ENCODE measurements at regions not wholly inside any gene's neighbourhood (a gene's known extent, or its start where the extent isn't known, plus 50 kb on each side); places are given as distances from the start of the nearest gene placed in this dataset.

GRCh38 chr5:103444333-103445038, 118.1 kb downstream of the NUDT12 start:
- FAIRE-seq (no peak), DNase-seq (ENCODE audit: low read depth in 1 of 2, low spot score in 2 of 2) (no peak)
- no peaks in the 10 kb centered on the region for H3K27me3 ChIP-seq (replicated peaks in 1 of 4; ENCODE audit: control insufficient read depth in 3 of 4, extremely low read depth in 1 of 4, insufficient read depth in 3 of 4, low read length in 3 of 4)
- no peaks in the 10 kb centered on the region for H3K23me2 ChIP-seq (ENCODE audit: low read depth, low read length)
- H2BK120ac ChIP-seq (replicated peaks; ENCODE audit: low read depth, low read length): no peak overlapping the region
- H2BK5ac ChIP-seq (ENCODE audit: low read depth, low read length): no peak overlapping the region
- no peak overlapping the region for H3K4me2 ChIP-seq (ENCODE audit: insufficient read depth in 1 of 2, low read depth in 2 of 2, low read length in 2 of 2)
- POLR2A ChIA-PET (ENCODE audit: partially characterized antibody): interaction anchor here (0.6 kb wide), 1 partner anchor 690 kb away, joined by 3 read pairs; no protein-coding TSS in a partner anchor
- no peak overlapping the region for H3K4me3 ChIP-seq (ENCODE audit: extremely low read depth in 1 of 4, insufficient read depth in 2 of 4, low read depth in 3 of 4, low read length in 4 of 4)
- H4K5ac ChIP-seq (ENCODE audit: insufficient read length, low read depth, low read length): no peak overlapping the region
- H2AFZ ChIP-seq (ENCODE audit: low read length): 0 out of 2 replicates have a peak overlapping the region, but pooled peaks have one; percentile 5
- H2BK20ac ChIP-seq (ENCODE audit: low read length): no peak overlapping the region
- no peak overlapping the region for H4K8ac ChIP-seq (ENCODE audit: extremely low read depth, insufficient read depth, low read length)
- no peak overlapping the region for H3K18ac ChIP-seq (ENCODE audit: extremely low read depth, low read length)
- no peak overlapping the region for H3K56ac ChIP-seq (replicated peaks; ENCODE audit: insufficient read length, low read depth, low read length)
- no peak overlapping the region for H3K9ac ChIP-seq (replicated peaks in 1 of 4; ENCODE audit: extremely low read depth in 1 of 4, low read depth in 3 of 4, low read length in 3 of 4)
- no peaks in the 10 kb centered on the region for H4K20me1 ChIP-seq (replicated peaks in 1 of 2; ENCODE audit: control insufficient read depth in 1 of 2, insufficient read depth in 2 of 2, low read length in 2 of 2)
- no peak overlapping the region for H2AK5ac ChIP-seq (ENCODE audit: low read depth, low read length)
- no peaks in the 10 kb centered on the region for H3K36me3 ChIP-seq (ENCODE audit: control insufficient read depth in 2 of 4, insufficient read depth in 4 of 4, low read length in 3 of 4)
- no peaks in the 10 kb centered on the region for H3K79me2 ChIP-seq (ENCODE audit: control insufficient read depth in 1 of 2, insufficient read depth in 2 of 2, low read length in 2 of 2)
- H3K4ac ChIP-seq (replicated peaks; ENCODE audit: insufficient read length, low read depth, low read length): no peak overlapping the region
- 94% methylated on average over 4 of the region's 4 CpGs; no CpG with 5 or more reads in 1 of the 2 experiments for WGBS, 2 experiments (ENCODE audit: extremely low coverage in 1 of 2, insufficient coverage in 1 of 2, insufficient read length in 1 of 2, insufficient replicate concordance in 2 of 2, low coverage in 1 of 2, low lambda C conversion rate in 2 of 2, missing lambda C conversion rate in 1 of 2)
- H3K14ac ChIP-seq (ENCODE audit: insufficient read length): no peak overlapping the region
- no peak overlapping the region for H2BK12ac ChIP-seq (ENCODE audit: low read depth, low read length)
- peaks cover 0 to 7% (median 2%) of the 10 kb centered on the region in 4 experiments; a peak in 3 of 7 replicates for H3K4me1 ChIP-seq (replicated peaks in 1 of 4; ENCODE audit: control insufficient read depth in 3 of 4, insufficient read depth in 4 of 4, low read length in 3 of 4)
- no peak overlapping the region for H4K91ac ChIP-seq (replicated peaks; ENCODE audit: insufficient read length, low read length)
- H2BK15ac ChIP-seq (ENCODE audit: low read length): no peak overlapping the region
- H3K9me3 ChIP-seq (ENCODE audit: insufficient read depth in 2 of 2, low read depth in 1 of 2, low read length in 1 of 2): no peaks in the 10 kb centered on the region
- H3K79me1 ChIP-seq (ENCODE audit: low read depth, low read length): no peaks in the 10 kb centered on the region
- H3K27ac ChIP-seq (ENCODE audit: low read depth, low read length): no peak overlapping the region
- CTCF ChIA-PET (ENCODE audit: partially characterized antibody): interaction anchor here (0.7 to 1.7 kb wide), 3 partner anchors 9 to 15 kb away, joined by 3 to 5 read pairs (median 4); no protein-coding TSS in a partner anchor
- no peak overlapping the region for H3K23ac ChIP-seq (ENCODE audit: insufficient read length)
- TF ChIP-seq CBX8 (IDR thresholded peaks at IDR 0.05; ENCODE audit: borderline replicate concordance, low read depth, low read length): no peak
- no peak for TF ChIP-seq ATF3 (IDR thresholded peaks at IDR 0.05; ENCODE audit: insufficient read depth, low read depth, low read length)
- TF ChIP-seq GABPA (IDR thresholded peaks at IDR 0.05; ENCODE audit: borderline replicate concordance, insufficient read depth, low read length): no peak
- TF ChIP-seq TBP (IDR thresholded peaks at IDR 0.05; ENCODE audit: low read depth, low read length): no peak
- no peak for TF ChIP-seq TAF7 (optimal IDR thresholded peaks at IDR 0.05; ENCODE audit: borderline replicate concordance, low read depth, low read length)
